IPS DF 6.9 (cell line): ENCODE measurements at regions not wholly inside any gene's neighbourhood (a gene's known extent, or its start where the extent isn't known, plus 50 kb on each side); places are given as distances from the start of the nearest gene placed in this dataset.
A peak's percentile ranks its signal among the peaks of the same experiment; 100 is the strongest.
"Not testable (repeated sequence)": the region's sequence is repeated elsewhere in the genome, so short reads cannot be mapped to it uniquely, and the experiment has no call there.

Source experiments
- DNase-seq: peaks from one replicate; pipeline ENCODE4 v3.0.0-alpha.2; 2013; ENCODE audit warnings: low read depth, low spot score
- H3K27ac ChIP-seq: one replicate; pipeline ENCODE4 v1.5.1; 2013; ENCODE audit warnings: low read length, control low read depth
- H3K27me3 ChIP-seq: 2 replicates; pipeline ENCODE4 v1.6.1; 2013; ENCODE audit warnings: mild to moderate bottlenecking, low read length; ENCODE audit not compliant: control insufficient read depth, insufficient read depth
- H3K36me3 ChIP-seq: 2 replicates; pipeline ENCODE4 v1.6.1; 2013; ENCODE audit warnings: low read length; ENCODE audit not compliant: control insufficient read depth, insufficient read depth
- H3K4me1 ChIP-seq: 2 replicates; pipeline ENCODE4 v1.6.1; 2013; ENCODE audit warnings: low read length; ENCODE audit not compliant: control insufficient read depth, insufficient read depth
- H3K4me3 ChIP-seq: 2 replicates; pipeline ENCODE4 v1.5.1; 2013; ENCODE audit warnings: mild to moderate bottlenecking, low read length
- H3K9me3 ChIP-seq: 2 replicates; pipeline ENCODE4 v1.6.1; 2013; ENCODE audit warnings: low read length, inconsistent platforms; ENCODE audit not compliant: control insufficient read depth, insufficient read depth
- WGBS: extraction: QIAGEN DNeasy Blood & Tissue Kit; methylation state at CpG from one replicate; pipeline ENCODE4 v1.1.7; 2013; ENCODE audit warnings: mixed read lengths, missing lambda C conversion rate; ENCODE audit not compliant: insufficient read length, insufficient coverage; 5-methylcytosine and 5-hydroxymethylcytosine counted together

GRCh38 chr5:12683249-12683648 is 779.0 kb upstream of the CTNND2 start:
- H3K4me3 ChIP-seq: no peak overlapping the region
- WGBS: no CpG with 5 or more reads among the region's 3 CpGs
- H3K27ac ChIP-seq: no peak overlapping the region
- no peaks in the 10 kb centered on the region for H3K27me3 ChIP-seq
- no peaks in the 10 kb centered on the region for H3K36me3 ChIP-seq
- DNase-seq: no peak
- no peaks in the 10 kb centered on the region; the same call in 1 of the 2 replicates for H3K4me1 ChIP-seq
- H3K9me3 ChIP-seq: no peaks in the 10 kb centered on the region

DNA sequence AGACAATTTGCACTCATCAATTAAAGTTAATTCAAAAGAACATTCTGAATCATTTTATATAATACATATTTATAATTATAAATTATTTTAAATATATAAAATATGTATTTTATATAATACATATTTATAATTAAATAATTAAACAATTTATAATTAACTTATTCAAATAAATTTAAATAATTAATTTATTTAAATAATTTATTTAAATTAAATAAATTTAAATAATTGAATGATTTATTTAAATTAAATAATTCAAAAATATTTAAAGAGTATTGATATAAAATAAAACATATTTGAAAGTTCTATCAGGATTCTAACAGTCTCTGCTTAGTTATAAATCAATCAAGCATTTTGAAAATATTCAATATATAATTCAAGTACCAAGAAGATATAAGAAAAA is 775.5 kb upstream of the CTNND2 start:
- H3K9me3 ChIP-seq: no peaks in the 10 kb centered on the region
- no peaks in the 10 kb centered on the region for H3K27me3 ChIP-seq
- H3K4me1 ChIP-seq: no peaks in the 10 kb centered on the region; the same call in 1 of the 2 replicates
- H3K27ac ChIP-seq: no peak overlapping the region
- peaks cover 2% of the 10 kb centered on the region; the same call in 1 of the 2 replicates for H3K36me3 ChIP-seq
- no peak for DNase-seq
- H3K4me3 ChIP-seq: no peak overlapping the region

- no peaks in the 10 kb centered on the region for H3K9me3 ChIP-seq
- H3K27me3 ChIP-seq: no peaks in the 10 kb centered on the region
- DNase-seq: no peak
- H3K27ac ChIP-seq: no peak overlapping the region
- peaks cover 2% of the 10 kb centered on the region; the same call in 1 of the 2 replicates for H3K36me3 ChIP-seq
- WGBS: no CpG with 5 or more reads among the region's 6 CpGs
- H3K4me3 ChIP-seq: no peak overlapping the region
- H3K4me1 ChIP-seq: peaks cover 2% of the 10 kb centered on the region; the same call in 1 of the 2 replicates
Measured at GRCh38 chr5:12675959-12676358, 771.7 kb upstream of the CTNND2 start.

DNA sequence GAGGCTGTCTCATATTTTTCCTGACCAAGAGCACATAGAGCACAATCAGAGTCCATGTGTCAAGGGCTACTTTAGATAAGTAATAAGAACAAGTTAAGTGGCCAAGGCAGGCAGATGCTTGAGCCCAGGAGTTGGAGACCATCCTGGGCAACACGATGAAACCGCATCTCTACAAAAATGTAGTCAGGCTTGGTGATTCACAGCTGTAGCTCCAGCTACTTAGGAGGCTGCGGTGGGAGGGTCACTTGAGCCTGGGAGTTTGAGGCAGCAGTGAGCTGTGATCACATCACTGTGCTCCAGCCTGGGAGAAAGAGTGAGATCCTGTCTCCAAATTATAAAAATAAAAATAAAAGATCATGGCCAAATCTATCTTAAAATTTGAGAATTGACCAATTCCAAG is 767.9 kb upstream of the CTNND2 start:
- WGBS: no CpG with 5 or more reads among the region's 3 CpGs
- Histone ChIP-seq H3K27me3 (no peaks in the 10 kb centered on the region), H3K9me3 (no peaks in the 10 kb centered on the region), H3K4me1 (peaks cover 2% of the 10 kb centered on the region; the same call in 1 of the 2 replicates), H3K27ac (no peak overlapping the region), H3K4me3 (no peak overlapping the region), H3K36me3 (peaks cover 2% of the 10 kb centered on the region; the same call in 1 of the 2 replicates)
- no peak for DNase-seq

DNA sequence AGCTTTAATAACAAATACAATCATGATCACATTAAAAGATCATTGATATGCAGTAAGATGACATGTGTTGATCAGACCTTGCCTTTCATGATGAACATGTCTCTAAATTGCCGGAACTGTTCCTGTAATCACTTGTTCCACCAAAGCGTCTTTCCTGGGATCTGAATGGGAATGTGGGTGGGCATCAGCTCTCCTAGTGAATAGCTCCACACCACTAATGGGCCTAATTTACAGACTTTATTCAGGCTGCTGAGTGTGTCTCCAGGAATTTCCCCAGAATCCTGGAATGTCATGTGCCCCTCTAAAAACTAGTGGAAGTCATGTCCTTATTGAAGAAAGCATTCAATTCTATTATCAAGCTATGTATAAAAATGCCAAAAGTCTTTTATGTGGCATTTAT is 765.1 kb upstream of the CTNND2 start:
- WGBS: no CpG with 5 or more reads among the region's 2 CpGs
- no peak for DNase-seq
- Histone ChIP-seq H3K27me3 (no peaks in the 10 kb centered on the region), H3K4me3 (no peak overlapping the region), H3K36me3 (peaks cover 2% of the 10 kb centered on the region; the same call in 1 of the 2 replicates), H3K4me1 (peaks cover 2% of the 10 kb centered on the region; the same call in 1 of the 2 replicates), H3K9me3 (no peaks in the 10 kb centered on the region), H3K27ac (no peak overlapping the region)

DNA sequence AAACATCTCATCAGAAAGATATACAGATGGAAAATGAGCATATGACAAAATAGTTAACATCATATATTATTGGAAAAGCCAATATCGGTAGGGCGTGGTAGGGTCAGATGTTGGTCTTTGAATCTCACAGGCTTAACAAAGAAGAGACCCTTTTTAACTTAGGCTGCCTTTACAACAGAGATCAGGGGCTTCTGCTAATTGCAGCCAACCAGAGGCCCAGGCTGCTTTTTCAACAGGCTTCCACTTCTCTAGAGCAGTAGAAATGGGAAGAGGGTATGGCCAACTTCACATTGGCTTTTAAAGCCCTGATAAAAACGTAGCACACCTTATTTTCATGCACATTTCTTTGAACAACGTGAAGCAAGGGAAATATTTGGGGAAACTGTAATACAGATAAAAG is 764.3 kb upstream of the CTNND2 start:
- DNase-seq: no peak

GRCh38 chr5:12667818-12668217 is 763.6 kb upstream of the CTNND2 start:
- not testable (repeated sequence) for H3K27me3 ChIP-seq, DNase-seq, H3K36me3 ChIP-seq, H3K4me1 ChIP-seq, H3K9me3 ChIP-seq, H3K27ac ChIP-seq
- peak overlapping the region; percentile 74; the same call in 1 of the 2 replicates for H3K4me3 ChIP-seq
- no CpG with 5 or more reads among the region's 12 CpGs for WGBS

More for the DNA sequence above, 764.3 kb upstream of the CTNND2 start:
- H3K4me1 ChIP-seq: peaks cover 2% of the 10 kb centered on the region; the same call in 1 of the 2 replicates
- peaks cover 2% of the 10 kb centered on the region; the same call in 1 of the 2 replicates for H3K36me3 ChIP-seq
- H3K27ac ChIP-seq: no peak overlapping the region
- H3K27me3 ChIP-seq: no peaks in the 10 kb centered on the region
- no peaks in the 10 kb centered on the region for H3K9me3 ChIP-seq
- H3K4me3 ChIP-seq: no peak overlapping the region
- WGBS: no CpG with 5 or more reads among the region's 4 CpGs

- peak overlapping the region; percentile 64; the same call in 1 of the 2 replicates for H3K4me3 ChIP-seq
- no CpG with 5 or more reads among the region's 13 CpGs for WGBS
- not testable (repeated sequence) for H3K27ac ChIP-seq, H3K4me1 ChIP-seq, H3K9me3 ChIP-seq, H3K27me3 ChIP-seq, DNase-seq
- H3K36me3 ChIP-seq: peaks cover 20% of the 10 kb centered on the region
Measured at GRCh38 chr5:12665772-12666171, 761.5 kb upstream of the CTNND2 start.

DNA sequence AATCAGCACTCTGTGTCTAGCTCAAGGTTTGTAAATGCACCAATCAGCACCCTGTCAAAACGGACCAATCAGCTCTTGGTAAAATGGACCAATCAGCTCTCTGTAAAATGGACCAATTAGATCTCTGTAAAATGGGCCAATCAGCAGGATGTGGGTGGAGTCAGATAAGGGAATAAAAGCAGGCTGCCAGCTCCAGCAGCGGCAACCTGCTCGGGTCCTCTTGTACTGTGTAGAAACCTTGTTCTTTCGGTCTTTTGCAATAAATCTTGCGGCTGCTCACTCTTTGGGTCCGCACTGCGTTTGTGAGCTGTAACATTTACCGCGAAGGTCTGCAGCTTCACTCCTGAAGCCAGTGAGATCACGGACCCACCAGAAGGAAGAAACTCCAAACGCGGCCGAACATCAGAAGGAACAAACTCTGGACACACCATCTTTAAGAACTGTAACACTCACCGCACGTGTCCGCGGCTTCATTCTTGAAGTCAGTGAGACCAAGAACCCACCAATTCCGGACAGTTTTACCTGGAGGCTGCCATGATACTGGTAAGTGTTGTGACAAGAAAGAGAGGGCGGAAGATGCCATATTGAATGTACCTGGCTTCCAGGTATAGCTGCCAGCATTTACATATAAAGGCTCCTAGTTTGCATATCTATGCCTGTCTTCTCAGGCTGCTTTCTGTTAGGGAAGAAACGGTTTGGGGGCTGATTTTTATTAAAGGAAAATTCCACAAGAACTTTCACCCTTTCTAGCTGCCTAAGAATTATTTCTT is 758.5 kb upstream of the CTNND2 start:
- H3K36me3 ChIP-seq: peaks cover 24% of the 10 kb centered on the region
- H3K27me3 ChIP-seq: no peaks in the 10 kb centered on the region
- WGBS: no CpG with 5 or more reads among the region's 20 CpGs
- H3K4me1 ChIP-seq: peaks cover 2% of the 10 kb centered on the region; the same call in 1 of the 2 replicates
- peak overlapping the region; percentile 44; the same call in 1 of the 2 replicates for H3K4me3 ChIP-seq
- no peaks in the 10 kb centered on the region for H3K9me3 ChIP-seq
- H3K27ac ChIP-seq: no peak overlapping the region
- DNase-seq: no peak

DNA sequence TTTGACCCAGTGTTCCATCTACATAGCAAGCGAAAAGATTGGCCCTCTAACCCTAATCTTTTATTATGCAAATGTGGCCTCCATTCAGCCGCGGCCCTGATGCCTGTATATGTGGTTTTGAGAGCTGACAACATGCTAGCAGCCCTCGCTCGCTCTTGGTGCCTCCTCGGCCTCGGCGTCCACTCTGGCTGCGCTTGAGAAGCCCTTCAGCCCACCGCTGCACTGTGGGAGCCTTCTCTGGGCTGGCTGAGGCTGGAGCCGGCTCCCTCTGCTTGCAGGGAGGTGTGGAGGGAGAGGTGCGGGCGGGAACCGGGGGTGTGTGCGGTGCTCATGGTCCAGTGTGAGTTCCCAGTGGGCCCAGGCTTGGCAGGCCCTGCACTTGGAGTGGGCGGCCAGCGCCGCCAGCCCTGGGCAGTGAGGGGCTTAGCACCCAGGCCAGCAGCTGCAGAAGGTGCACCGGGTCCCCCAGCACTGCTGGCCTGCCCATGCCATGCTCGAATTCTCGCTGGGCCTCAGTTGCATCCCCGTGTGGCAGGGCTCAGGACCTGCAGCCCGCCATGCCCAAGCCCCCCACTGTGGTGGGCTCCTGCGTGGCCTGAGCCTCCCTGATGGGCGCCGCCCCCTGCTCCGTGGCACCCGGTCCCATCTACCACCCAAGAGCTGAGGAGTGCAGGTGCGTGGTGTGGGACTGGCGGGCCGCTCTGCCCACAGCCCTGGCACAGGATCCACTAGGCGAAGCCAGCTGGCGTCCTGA is 757.5 kb upstream of the CTNND2 start:
- Histone ChIP-seq H3K4me1 (peaks cover 2% of the 10 kb centered on the region; the same call in 1 of the 2 replicates), H3K4me3 (no peak overlapping the region), H3K36me3 (peaks cover 24% of the 10 kb centered on the region), H3K9me3 (no peaks in the 10 kb centered on the region), H3K27ac (no peak overlapping the region), H3K27me3 (no peaks in the 10 kb centered on the region)
- WGBS: no CpG with 5 or more reads among the region's 33 CpGs
- DNase-seq: no peak
